ENCODE measurements at regions not wholly inside any gene's neighbourhood (a gene's known extent, or its start where the extent isn't known, plus 50 kb on each side); places are given as distances from the start of the nearest gene placed in this dataset.

DNA sequence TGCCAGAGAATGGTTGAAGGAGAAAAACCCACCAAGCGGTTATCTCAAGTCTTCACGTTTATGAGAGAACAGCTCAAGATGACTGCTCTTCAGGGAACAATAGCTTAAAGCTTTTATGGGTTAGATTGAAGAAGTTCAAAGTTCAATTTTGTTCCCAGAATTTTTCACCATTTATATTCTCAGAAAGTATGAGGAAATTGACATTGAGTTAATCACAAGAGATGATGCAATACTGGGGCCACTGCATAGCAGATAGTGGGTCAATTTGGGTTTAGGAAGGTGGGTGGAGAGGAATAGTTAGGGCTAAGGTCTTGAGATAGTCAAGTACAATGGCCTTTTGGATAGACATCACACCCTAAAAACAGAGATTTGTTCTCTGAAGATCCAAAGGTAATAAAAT lies 539.3 kb downstream of the SQOR start (continued):
- TF ChIP-seq, protein P1, sequence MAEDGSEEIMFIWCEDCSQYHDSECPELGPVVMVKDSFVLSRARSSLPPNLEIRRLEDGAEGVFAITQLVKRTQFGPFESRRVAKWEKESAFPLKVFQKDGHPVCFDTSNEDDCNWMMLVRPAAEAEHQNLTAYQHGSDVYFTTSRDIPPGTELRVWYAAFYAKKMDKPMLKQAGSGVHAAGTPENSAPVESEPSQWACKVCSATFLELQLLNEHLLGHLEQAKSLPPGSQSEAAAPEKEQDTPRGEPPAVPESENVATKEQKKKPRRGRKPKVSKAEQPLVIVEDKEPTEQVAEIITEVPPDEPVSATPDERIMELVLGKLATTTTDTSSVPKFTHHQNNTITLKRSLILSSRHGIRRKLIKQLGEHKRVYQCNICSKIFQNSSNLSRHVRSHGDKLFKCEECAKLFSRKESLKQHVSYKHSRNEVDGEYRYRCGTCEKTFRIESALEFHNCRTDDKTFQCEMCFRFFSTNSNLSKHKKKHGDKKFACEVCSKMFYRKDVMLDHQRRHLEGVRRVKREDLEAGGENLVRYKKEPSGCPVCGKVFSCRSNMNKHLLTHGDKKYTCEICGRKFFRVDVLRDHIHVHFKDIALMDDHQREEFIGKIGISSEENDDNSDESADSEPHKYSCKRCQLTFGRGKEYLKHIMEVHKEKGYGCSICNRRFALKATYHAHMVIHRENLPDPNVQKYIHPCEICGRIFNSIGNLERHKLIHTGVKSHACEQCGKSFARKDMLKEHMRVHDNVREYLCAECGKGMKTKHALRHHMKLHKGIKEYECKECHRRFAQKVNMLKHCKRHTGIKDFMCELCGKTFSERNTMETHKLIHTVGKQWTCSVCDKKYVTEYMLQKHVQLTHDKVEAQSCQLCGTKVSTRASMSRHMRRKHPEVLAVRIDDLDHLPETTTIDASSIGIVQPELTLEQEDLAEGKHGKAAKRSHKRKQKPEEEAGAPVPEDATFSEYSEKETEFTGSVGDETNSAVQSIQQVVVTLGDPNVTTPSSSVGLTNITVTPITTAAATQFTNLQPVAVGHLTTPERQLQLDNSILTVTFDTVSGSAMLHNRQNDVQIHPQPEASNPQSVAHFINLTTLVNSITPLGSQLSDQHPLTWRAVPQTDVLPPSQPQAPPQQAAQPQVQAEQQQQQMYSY (CRISPR knock-in tag; IDR thresholded peaks at IDR 0.05), result no peak
- TF ChIP-seq BMI1 (IDR thresholded peaks at IDR 0.05; ENCODE audit: borderline replicate concordance) (no peak), TCF12 (IDR thresholded peaks at IDR 0.05; ENCODE audit: low read depth, low read length) (no peak), TARDBP (IDR thresholded peaks at IDR 0.05; ENCODE audit: borderline replicate concordance) (no peak), POU2F2 (IDR thresholded peaks at IDR 0.05; ENCODE audit: borderline replicate concordance, low read depth, low read length) (no peak), SMAD1 (IDR thresholded peaks at IDR 0.05; ENCODE audit: low read depth, partially characterized antibody) (no peak), EZH2 (IDR thresholded peaks at IDR 0.05; ENCODE audit: borderline replicate concordance, control insufficient read depth, low read depth, low read length) (no peak), CHD4 (IDR thresholded peaks at IDR 0.05) (no peak), KLF5 (IDR thresholded peaks at IDR 0.05; ENCODE audit: partially characterized antibody) (no peak), NFXL1 (IDR thresholded peaks at IDR 0.05; ENCODE audit: borderline replicate concordance) (no peak), GABPA (IDR thresholded peaks at IDR 0.05; ENCODE audit: low read depth) (no peak), GATAD2B (conservative IDR thresholded peaks at IDR 0.05; ENCODE audit: low read depth) (no peak), MYB (IDR thresholded peaks at IDR 0.05; ENCODE audit: borderline replicate concordance, low read depth, low read length) (no peak), NFIC (IDR thresholded peaks at IDR 0.05; ENCODE audit: low read depth, low read length) (no peak)

Measured in GM12878 (cell line).